WTC11 (cell line): ENCODE measurements at regions not wholly inside any gene's neighbourhood (a gene's known extent, or its start where the extent isn't known, plus 50 kb on each side); places are given as distances from the start of the nearest gene placed in this dataset.

ENCODE experiments used
- ATAC-seq: fragments of 200-7000 bp; cut with Tn5 transposase; 2 replicates; pipeline ENCODE4 v1.10.0; 2021; ENCODE audit warnings: mild to moderate bottlenecking, moderate library complexity
- CTCF ChIA-PET: fragments of 300-600 bp; sonication (Branson Sonifier 250); formaldehyde crosslinking; loops from one replicate; lab custom pipeline; 2021; ENCODE audit warnings: antibody characterized with exemption; lab: Charles Lee
- POLR2A ChIA-PET: fragments of 350-600 bp; sonication (Branson Sonifier 250); formaldehyde crosslinking; loops from one replicate; lab custom pipeline; 2021; ENCODE audit warnings: antibody characterized with exemption; lab: Charles Lee
- DNase-seq: peaks from one replicate; pipeline ENCODE4 v3.0.0; 2021; ENCODE audit warnings: low spot score
- H3K27ac Mint-ChIP-seq: 2 replicates; pipeline ENCODE4 v1.8.0; 2021; ENCODE audit warnings: mixed read lengths
- H3K27me3 Mint-ChIP-seq: 2 replicates; pipeline ENCODE4 v1.8.0; 2021; ENCODE audit warnings: low read depth, mild to moderate bottlenecking, moderate library complexity, mixed read lengths
- H3K36me3 Mint-ChIP-seq: 2 replicates; pipeline ENCODE4 v1.8.0; 2021; ENCODE audit warnings: mixed read lengths
- H3K4me1 Mint-ChIP-seq: 2 replicates; pipeline ENCODE4 v1.8.0; 2022; ENCODE audit warnings: mixed read lengths
- H3K4me3 Mint-ChIP-seq: 2 replicates; pipeline ENCODE4 v1.8.0; 2021; ENCODE audit warnings: mild to moderate bottlenecking, moderate library complexity, mixed read lengths
- H3K9me3 Mint-ChIP-seq: 2 replicates; pipeline ENCODE4 v1.8.0; 2021; ENCODE audit warnings: mixed read lengths
- ATF1 ChIP-seq: sonication (generic); formaldehyde crosslinking; IDR thresholded peaks from 2 replicates; pipeline ENCODE4 v1.8.1; 2023; ENCODE audit warnings: mild to moderate bottlenecking, moderate library complexity, missing genetic modification reagents
- ATF2 ChIP-seq: sonication (generic); formaldehyde crosslinking; IDR thresholded peaks from 2 replicates; pipeline ENCODE4 v1.8.1; 2022; ENCODE audit warnings: low read depth, missing genetic modification reagents, borderline replicate concordance
- CBFB ChIP-seq: sonication (generic); formaldehyde crosslinking; IDR thresholded peaks from 2 replicates; pipeline ENCODE4 v1.8.1; 2022; ENCODE audit warnings: mild to moderate bottlenecking, low read depth, missing genetic modification reagents
- CREB1 ChIP-seq: sonication (generic); formaldehyde crosslinking; IDR thresholded peaks from 2 replicates; pipeline ENCODE4 v1.8.0; 2023; ENCODE audit warnings: mild to moderate bottlenecking, missing genetic modification reagents
- CREM ChIP-seq: sonication (generic); formaldehyde crosslinking; IDR thresholded peaks from 2 replicates; pipeline ENCODE4 v1.8.1; 2022; ENCODE audit warnings: mild to moderate bottlenecking, missing genetic modification reagents, moderate library complexity
- ELF4 ChIP-seq: sonication (generic); formaldehyde crosslinking; IDR thresholded peaks from 2 replicates; pipeline ENCODE4 v1.8.1; 2022; ENCODE audit warnings: low read depth, mild to moderate bottlenecking, moderate library complexity, missing genetic modification reagents
- ERG ChIP-seq: fragments of 250-450 bp; sonication (Bioruptor Pico); IDR thresholded peaks from 2 replicates; pipeline ENCODE4 v1.8.0; 2021; ENCODE audit warnings: mild to moderate bottlenecking
- ESRRA ChIP-seq: sonication (generic); formaldehyde crosslinking; IDR thresholded peaks from 2 replicates; pipeline ENCODE4 v1.8.1; 2022; ENCODE audit warnings: mild to moderate bottlenecking, missing genetic modification reagents, borderline replicate concordance
- HMGA2 ChIP-seq: fragments of 250-450 bp; sonication (Bioruptor Pico); IDR thresholded peaks from 2 replicates; pipeline ENCODE4 v1.4.0; 2021; ENCODE audit warnings: mild to moderate bottlenecking, moderate library complexity
- JAZF1 ChIP-seq: fragments of 250-450 bp; sonication (Bioruptor Pico); IDR thresholded peaks from 2 replicates; pipeline ENCODE4 v1.9.0; 2021; ENCODE audit warnings: moderate library complexity, mild to moderate bottlenecking, inconsistent platforms
- NFATC4 ChIP-seq: fragments of 250-450 bp; sonication (Bioruptor Pico); IDR thresholded peaks from 2 replicates; pipeline ENCODE4 v1.9.0; 2021; ENCODE audit warnings: mild to moderate bottlenecking
- PRRX2 ChIP-seq: fragments of 250-450 bp; sonication (Bioruptor Pico); IDR thresholded peaks from 2 replicates; pipeline ENCODE4 v1.8.0; 2021; ENCODE audit warnings: mild to moderate bottlenecking
- TCF7 ChIP-seq: sonication (generic); formaldehyde crosslinking; IDR thresholded peaks from 2 replicates; pipeline ENCODE4 v1.8.0; 2022; ENCODE audit warnings: mild to moderate bottlenecking, low read depth, missing genetic modification reagents, moderate library complexity
- TP53 ChIP-seq: sonication (generic); formaldehyde crosslinking; IDR thresholded peaks from 2 replicates; pipeline ENCODE4 v1.8.1; 2023; ENCODE audit warnings: mild to moderate bottlenecking, missing genetic modification reagents
- ZBTB21 ChIP-seq: sonication (generic); formaldehyde crosslinking; IDR thresholded peaks from 2 replicates; pipeline ENCODE4 v1.8.1; 2023; ENCODE audit warnings: mild to moderate bottlenecking, missing genetic modification reagents, borderline replicate concordance
- ZNF121 ChIP-seq: sonication (generic); formaldehyde crosslinking; IDR thresholded peaks from 2 replicates; pipeline ENCODE4 v1.8.0; 2023; ENCODE audit warnings: missing genetic modification reagents
- ZNF138 ChIP-seq: sonication (generic); formaldehyde crosslinking; conservative IDR thresholded peaks from 2 replicates; pipeline ENCODE4 v1.8.1; 2022; ENCODE audit warnings: mild to moderate bottlenecking, moderate library complexity, missing genetic modification reagents
- ZNF317 ChIP-seq: sonication (generic); formaldehyde crosslinking; IDR thresholded peaks from 2 replicates; pipeline ENCODE4 v1.8.1; 2023; ENCODE audit warnings: low read depth, mild to moderate bottlenecking, moderate library complexity, missing genetic modification reagents, borderline replicate concordance
- TF ChIP-seq, protein P1 (sequence below): sonication (generic); formaldehyde crosslinking; IDR thresholded peaks from 2 replicates; pipeline ENCODE4 v1.8.0; 2022; ENCODE audit warnings: mild to moderate bottlenecking, missing genetic modification reagents
- TF ChIP-seq, protein P2 (sequence below): sonication (generic); formaldehyde crosslinking; IDR thresholded peaks from 2 replicates; pipeline ENCODE4 v1.8.1; 2022; ENCODE audit warnings: mild to moderate bottlenecking, missing genetic modification reagents, moderate library complexity, borderline replicate concordance
- TF ChIP-seq, protein P3 (sequence below): sonication (generic); formaldehyde crosslinking; IDR thresholded peaks from 2 replicates; pipeline ENCODE4 v1.8.1; 2023; ENCODE audit warnings: mild to moderate bottlenecking, missing genetic modification reagents

- no peak for ATAC-seq
- TF ChIP-seq NFATC4 (CRISPR knock-in tag) = no peak
- no peak for TF ChIP-seq CBFB (CRISPR knock-in tag)
- TF ChIP-seq ELF4 (CRISPR knock-in tag) = no peak
- no peak for TF ChIP-seq TP53 (CRISPR knock-in tag)
- TF ChIP-seq CREB1 (CRISPR knock-in tag) = no peak
- TF ChIP-seq JAZF1 = no peak
- TF ChIP-seq ZNF317 (CRISPR knock-in tag) = no peak
- TF ChIP-seq ZBTB21 (CRISPR knock-in tag) = no peak
- TF ChIP-seq ZNF121 (CRISPR knock-in tag) = no peak
- no peak for TF ChIP-seq ATF2 (CRISPR knock-in tag)
- no peak for TF ChIP-seq TCF7 (CRISPR knock-in tag)
- CTCF ChIA-PET = no interaction called here
- POLR2A ChIA-PET = no interaction called here
- no peak for DNase-seq
- H3K27ac Mint-ChIP-seq = no peak overlapping the region
- H3K4me1 Mint-ChIP-seq = peaks cover 13% of the 10 kb centered on the region
- H3K36me3 Mint-ChIP-seq = no peaks in the 10 kb centered on the region
- no peak overlapping the region for H3K4me3 Mint-ChIP-seq
- H3K9me3 Mint-ChIP-seq = no peaks in the 10 kb centered on the region
- no peaks in the 10 kb centered on the region for H3K27me3 Mint-ChIP-seq
Observed at GRCh38 chr2:136223274-136223673, 105.3 kb upstream of the CXCR4 start.

GRCh38 chr2:136222862-136223261, 104.9 kb upstream of the CXCR4 start:
- Mint-ChIP-seq H3K9me3 (no peaks in the 10 kb centered on the region), H3K27ac (no peak overlapping the region), H3K4me1 (peaks cover 13% of the 10 kb centered on the region), H3K27me3 (no peaks in the 10 kb centered on the region), H3K36me3 (no peaks in the 10 kb centered on the region), H3K4me3 (no peak overlapping the region)
- no peak for DNase-seq
- POLR2A ChIA-PET = no interaction called here
- TF ChIP-seq CREM (CRISPR knock-in tag) = no peak
- ATAC-seq = no peak
- CTCF ChIA-PET = no interaction called here

DNA sequence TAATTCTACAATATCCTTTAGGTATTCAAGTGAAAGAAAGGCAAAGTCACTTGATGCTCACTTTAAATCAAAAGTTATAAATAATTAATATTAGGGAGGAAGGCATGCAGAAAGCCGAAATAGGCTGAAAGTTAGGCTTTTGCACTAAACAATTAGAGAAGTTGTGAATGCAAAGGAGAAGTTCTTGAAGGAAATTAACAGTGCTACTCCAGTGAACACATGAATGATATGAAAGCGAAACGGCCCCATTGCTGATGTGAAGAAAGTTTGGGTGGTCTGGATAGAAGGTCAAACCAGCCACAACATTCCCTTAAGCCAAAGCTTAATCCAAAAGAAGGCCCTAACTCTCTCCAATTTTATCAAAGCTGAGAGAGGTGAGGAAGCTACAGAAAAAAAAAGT, 103.1 kb upstream of the CXCR4 start:
- POLR2A ChIA-PET = no interaction called here
- Mint-ChIP-seq H3K9me3 (no peaks in the 10 kb centered on the region), H3K36me3 (no peaks in the 10 kb centered on the region), H3K27ac (no peak overlapping the region), H3K27me3 (no peaks in the 10 kb centered on the region), H3K4me3 (no peak overlapping the region), H3K4me1 (peaks cover 4% of the 10 kb centered on the region)
- CTCF ChIA-PET = no interaction called here
- DNase-seq (no peak), ATAC-seq (no peak)
- TF ChIP-seq, protein P1, sequence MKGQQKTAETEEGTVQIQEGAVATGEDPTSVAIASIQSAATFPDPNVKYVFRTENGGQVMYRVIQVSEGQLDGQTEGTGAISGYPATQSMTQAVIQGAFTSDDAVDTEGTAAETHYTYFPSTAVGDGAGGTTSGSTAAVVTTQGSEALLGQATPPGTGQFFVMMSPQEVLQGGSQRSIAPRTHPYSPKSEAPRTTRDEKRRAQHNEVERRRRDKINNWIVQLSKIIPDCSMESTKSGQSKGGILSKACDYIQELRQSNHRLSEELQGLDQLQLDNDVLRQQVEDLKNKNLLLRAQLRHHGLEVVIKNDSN (CRISPR knock-in tag) = no peak
- TF ChIP-seq, protein P2, sequence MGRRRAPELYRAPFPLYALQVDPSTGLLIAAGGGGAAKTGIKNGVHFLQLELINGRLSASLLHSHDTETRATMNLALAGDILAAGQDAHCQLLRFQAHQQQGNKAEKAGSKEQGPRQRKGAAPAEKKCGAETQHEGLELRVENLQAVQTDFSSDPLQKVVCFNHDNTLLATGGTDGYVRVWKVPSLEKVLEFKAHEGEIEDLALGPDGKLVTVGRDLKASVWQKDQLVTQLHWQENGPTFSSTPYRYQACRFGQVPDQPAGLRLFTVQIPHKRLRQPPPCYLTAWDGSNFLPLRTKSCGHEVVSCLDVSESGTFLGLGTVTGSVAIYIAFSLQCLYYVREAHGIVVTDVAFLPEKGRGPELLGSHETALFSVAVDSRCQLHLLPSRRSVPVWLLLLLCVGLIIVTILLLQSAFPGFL = no peak
- TF ChIP-seq, protein P3, sequence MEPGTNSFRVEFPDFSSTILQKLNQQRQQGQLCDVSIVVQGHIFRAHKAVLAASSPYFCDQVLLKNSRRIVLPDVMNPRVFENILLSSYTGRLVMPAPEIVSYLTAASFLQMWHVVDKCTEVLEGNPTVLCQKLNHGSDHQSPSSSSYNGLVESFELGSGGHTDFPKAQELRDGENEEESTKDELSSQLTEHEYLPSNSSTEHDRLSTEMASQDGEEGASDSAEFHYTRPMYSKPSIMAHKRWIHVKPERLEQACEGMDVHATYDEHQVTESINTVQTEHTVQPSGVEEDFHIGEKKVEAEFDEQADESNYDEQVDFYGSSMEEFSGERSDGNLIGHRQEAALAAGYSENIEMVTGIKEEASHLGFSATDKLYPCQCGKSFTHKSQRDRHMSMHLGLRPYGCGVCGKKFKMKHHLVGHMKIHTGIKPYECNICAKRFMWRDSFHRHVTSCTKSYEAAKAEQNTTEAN (CRISPR knock-in tag) = no peak
- TF ChIP-seq HMGA2 (CRISPR knock-in tag) = no peak

DNA sequence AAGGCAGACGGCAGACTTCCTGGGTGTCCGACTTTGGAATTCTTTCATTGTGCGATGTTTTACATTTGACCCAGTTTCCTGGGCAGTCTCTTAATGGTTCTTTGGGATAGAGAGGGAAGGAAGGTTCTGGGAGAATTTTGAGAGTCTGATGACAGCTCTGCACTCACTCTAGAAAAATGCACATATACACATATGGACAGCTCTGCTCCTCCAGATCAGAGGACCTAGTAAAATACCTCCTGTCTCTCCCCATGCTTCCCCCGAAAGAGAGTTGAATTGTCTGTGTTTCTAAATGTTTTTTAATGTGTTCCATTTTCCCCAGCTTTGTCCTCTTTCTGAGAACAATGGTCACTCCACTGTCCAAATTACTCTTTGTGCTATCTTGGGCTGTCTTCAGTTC, 102.0 kb upstream of the CXCR4 start:
- CTCF ChIA-PET = no interaction called here

More for the DNA sequence above, 102.0 kb upstream of the CXCR4 start:
- no peaks in the 10 kb centered on the region; the same call in 1 of the 2 replicates for H3K27me3 Mint-ChIP-seq
- no peak overlapping the region for H3K4me3 Mint-ChIP-seq
- ATAC-seq = no peak
- H3K9me3 Mint-ChIP-seq = no peaks in the 10 kb centered on the region
- TF ChIP-seq ATF1 (CRISPR knock-in tag) (no peak), ESRRA (CRISPR knock-in tag) (no peak), PRRX2 (CRISPR knock-in tag) (no peak), ZNF138 (CRISPR knock-in tag) (no peak), ERG (no peak)
- TF ChIP-seq, all 79 proteins: peak for 0
- no peak for DNase-seq
- no peaks in the 10 kb centered on the region for H3K36me3 Mint-ChIP-seq
- H3K27ac Mint-ChIP-seq = no peak overlapping the region
- no peaks in the 10 kb centered on the region for H3K4me1 Mint-ChIP-seq
- POLR2A ChIA-PET = no interaction called here
